PC-9 (cell line): ENCODE measurements at regions not wholly inside any gene's neighbourhood (a gene's known extent, or its start where the extent isn't known, plus 50 kb on each side); places are given as distances from the start of the nearest gene placed in this dataset.

ENCODE experiments used
- BruUV-seq: library from RNA; stranded (reverse); fragments of 400-500 nt; replicated peaks from 2 replicates; lab custom pipeline; 2021; lab: Mats Ljungman, UMichigan
- CTCF ChIA-PET: fragments of 300-600 bp; sonication (Branson Sonifier 250); formaldehyde crosslinking; loops from one replicate; lab custom pipeline; 2022; ENCODE audit warnings: antibody characterized with exemption; lab: Charles Lee
- POLR2A ChIA-PET: fragments of 300-600 bp; sonication (Branson Sonifier 250); formaldehyde crosslinking; loops from one replicate; lab custom pipeline; 2022; ENCODE audit warnings: antibody characterized with exemption; ENCODE audit not compliant: unreplicated experiment; lab: Charles Lee
- DNase-seq, 2 experiments: peaks; one replicate each; pipeline versions ENCODE4 v3.0.0 to v3.0.0-alpha.2; 2015 to 2022; ENCODE audit warnings: mixed read lengths in 1 of 2
- H2AFZ ChIP-seq: fragments of 200-600 bp; sonication (generic); 2 replicates; pipeline ENCODE4 v1.8.1; 2017; ENCODE audit warnings: antibody characterized with exemption
- H3F3A ChIP-seq: fragments of 200-600 bp; sonication (generic); 2 replicates; pipeline ENCODE4 v1.8.1; 2017; ENCODE audit warnings: antibody characterized with exemption, mild to moderate bottlenecking, low read depth; ENCODE audit not compliant: insufficient read depth
- H3K27ac ChIP-seq: fragments of 200-600 bp; sonication (generic); 2 replicates; pipeline ENCODE4 v1.6.1; 2016; ENCODE audit warnings: mixed run types
- H3K27me3 ChIP-seq: fragments of 200-600 bp; sonication (generic); 2 replicates; pipeline ENCODE4 v1.6.1; 2016; ENCODE audit warnings: low read depth, mixed run types; ENCODE audit not compliant: insufficient read depth
- H3K36me3 ChIP-seq: fragments of 200-600 bp; sonication (generic); 2 replicates; pipeline ENCODE4 v1.6.1; 2016; ENCODE audit warnings: low read depth, mixed run types
- H3K4me1 ChIP-seq: fragments of 200-600 bp; sonication (generic); replicated peaks from 2 replicates; pipeline ENCODE4 v1.6.1; 2016; ENCODE audit warnings: mixed run types; ENCODE audit not compliant: insufficient read depth
- H3K4me2 ChIP-seq: fragments of 200-600 bp; sonication (generic); 2 replicates; pipeline ENCODE4 v1.6.1; 2017; ENCODE audit warnings: mixed run types
- H3K4me3 ChIP-seq: fragments of 200-600 bp; sonication (generic); 2 replicates; pipeline ENCODE4 v1.6.1; 2016; ENCODE audit warnings: mixed run types
- H3K79me2 ChIP-seq: fragments of 200-600 bp; sonication (generic); 2 replicates; pipeline ENCODE4 v1.6.1; 2017; ENCODE audit warnings: low read depth, mixed run types
- H3K9me2 ChIP-seq: fragments of 200-600 bp; sonication (generic); 2 replicates; pipeline ENCODE4 v1.8.1; 2017; ENCODE audit warnings: mild to moderate bottlenecking; ENCODE audit not compliant: insufficient read depth
- H3K9me3 ChIP-seq: fragments of 200-600 bp; sonication (generic); 2 replicates; pipeline ENCODE4 v1.8.1; 2016; ENCODE audit warnings: low read depth; ENCODE audit not compliant: insufficient read depth
- H4K20me1 ChIP-seq: fragments of 200-600 bp; sonication (generic); 2 replicates; pipeline ENCODE4 v1.8.1; 2017; ENCODE audit not compliant: insufficient read depth
- CTCF ChIP-seq: fragments of 200-600 bp; sonication (generic); conservative IDR thresholded peaks from 2 replicates; pipeline ENCODE4 v1.6.1; 2017; ENCODE audit warnings: mixed run types, antibody characterized with exemption, mild to moderate bottlenecking, moderate library complexity
- EZH2 ChIP-seq: fragments of 200-600 bp; sonication (generic); IDR thresholded peaks from 2 replicates; pipeline ENCODE4 v1.8.0; 2017; ENCODE audit warnings: antibody characterized with exemption, low read depth
- intact Hi-C: fragments of 100-400 bp; cut with micrococcal nuclease; formaldehyde crosslinking; loops from one replicate; pipeline ENCODE4 v1.10.0; 2022; ENCODE audit not compliant: unreplicated experiment

- BruUV-seq, result no TSS peak
- Histone ChIP-seq H3K4me1 (no peaks in the 10 kb centered on the region), H2AFZ (no peak overlapping the region), H3K79me2 (no peaks in the 10 kb centered on the region), H3K4me2 (no peak overlapping the region), H3K4me3 (no peak overlapping the region), H4K20me1 (no peaks in the 10 kb centered on the region), H3F3A (no peaks in the 10 kb centered on the region), H3K27ac (no peak overlapping the region), H3K9me3 (peaks cover 3% of the 10 kb centered on the region; the same call in 1 of the 2 replicates), H3K9me2 (no peaks in the 10 kb centered on the region), H3K27me3 (no peaks in the 10 kb centered on the region), H3K36me3 (no peaks in the 10 kb centered on the region)
- intact Hi-C loops, result no loop called here
- ChIA-PET CTCF (no interaction called here), POLR2A (no interaction called here)
- TF ChIP-seq CTCF (no peak), EZH2 (no peak)
- DNase-seq, result no peak
These were observed 280.9 kb upstream of the NT5C1B start for GRCh38 chr2:18870307-18870706.

- H3K4me3 ChIP-seq, result no peak overlapping the region
- no peak overlapping the region for H2AFZ ChIP-seq
- H3K79me2 ChIP-seq, result no peaks in the 10 kb centered on the region
- H3K4me1 ChIP-seq, result no peaks in the 10 kb centered on the region
- no peaks in the 10 kb centered on the region for H3K27me3 ChIP-seq
- H3F3A ChIP-seq, result no peaks in the 10 kb centered on the region
- H3K4me2 ChIP-seq, result no peak overlapping the region
- CTCF ChIA-PET, result no interaction called here
- no peak for DNase-seq
- no peaks in the 10 kb centered on the region for H3K36me3 ChIP-seq
- TF ChIP-seq CTCF (no peak), EZH2 (no peak)
- H3K27ac ChIP-seq, result no peak overlapping the region
- POLR2A ChIA-PET, result no interaction called here
- no peaks in the 10 kb centered on the region for H4K20me1 ChIP-seq
- peaks cover 3% of the 10 kb centered on the region; the same call in 1 of the 2 replicates for H3K9me3 ChIP-seq
- H3K9me2 ChIP-seq, result 0 out of 2 replicates have a peak, but pooled peaks cover 3% of the 10 kb centered on the region
- no TSS peak for BruUV-seq
- intact Hi-C loops, result no loop called here
These were observed 272.6 kb upstream of the NT5C1B start for GRCh38 chr2:18861951-18862350.

- BruUV-seq, result no TSS peak
- Histone ChIP-seq H3K9me3 (no peaks in the 10 kb centered on the region), H3K4me3 (no peak overlapping the region), H3K36me3 (no peaks in the 10 kb centered on the region), H3K27ac (no peak overlapping the region), H3K79me2 (no peaks in the 10 kb centered on the region), H3K4me2 (no peak overlapping the region), H3F3A (no peaks in the 10 kb centered on the region), H3K27me3 (no peaks in the 10 kb centered on the region), H3K9me2 (0 out of 2 replicates have a peak, but pooled peaks cover 3% of the 10 kb centered on the region), H2AFZ (no peak overlapping the region), H4K20me1 (no peaks in the 10 kb centered on the region), H3K4me1 (no peaks in the 10 kb centered on the region)
- ChIA-PET POLR2A (no interaction called here), CTCF (no interaction called here)
- intact Hi-C loops, result no loop called here
- DNase-seq, result no peak
- TF ChIP-seq CTCF (no peak), EZH2 (no peak)
These were observed 270.8 kb upstream of the NT5C1B start for GRCh38 chr2:18860179-18860578.
